IPS DF 19.7 (cell line): ENCODE measurements at regions not wholly inside any gene's neighbourhood (a gene's known extent, or its start where the extent isn't known, plus 50 kb on each side); places are given as distances from the start of the nearest gene placed in this dataset.

ENCODE experiments used
- DNase-seq: peaks from one replicate; pipeline ENCODE4 v3.0.0-alpha.2; 2013; ENCODE audit warnings: low read depth, low spot score

DNA sequence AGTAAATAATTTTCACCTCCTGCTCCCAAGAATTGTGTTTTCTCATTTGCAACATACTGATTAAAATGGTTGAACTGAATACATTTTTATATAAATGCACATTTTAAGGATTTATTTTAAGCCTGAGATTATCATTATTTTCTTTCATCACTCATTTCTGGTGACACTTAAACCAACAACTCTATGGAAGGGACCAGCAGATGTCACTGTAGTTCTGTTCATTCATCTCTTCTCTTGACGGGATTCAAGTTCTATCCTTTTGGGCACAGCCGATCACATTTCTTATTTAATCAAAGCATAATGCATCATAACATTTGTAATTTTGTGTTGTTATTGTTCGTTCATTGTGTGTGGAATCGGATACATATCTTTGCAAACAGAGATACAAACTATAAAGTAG, 417.9 kb downstream of the HRH4 start:
- no peak for DNase-seq

DNA sequence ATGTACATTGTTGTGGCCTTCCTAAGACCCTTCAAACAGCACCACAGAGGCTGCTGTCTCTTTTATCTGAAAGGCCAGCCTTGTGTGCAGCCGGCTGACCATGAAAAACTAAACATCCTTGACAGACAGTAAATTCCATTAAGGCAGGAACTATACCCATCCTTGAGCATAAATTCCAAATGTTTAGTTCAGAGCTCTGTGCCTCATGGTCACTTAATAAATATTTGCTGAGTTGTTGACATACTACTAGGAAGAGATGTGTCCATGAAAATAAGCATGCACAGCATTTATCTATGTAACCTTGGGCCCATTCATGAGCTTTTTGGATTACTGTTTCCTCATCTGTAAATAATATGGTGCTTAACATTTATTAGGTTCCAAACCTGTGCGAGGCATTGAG, 424.8 kb downstream of the HRH4 start:
- DNase-seq: no peak

GRCh38 chr18:24894880-24895279, 434.4 kb downstream of the HRH4 start:
- DNase-seq: no peak

DNA sequence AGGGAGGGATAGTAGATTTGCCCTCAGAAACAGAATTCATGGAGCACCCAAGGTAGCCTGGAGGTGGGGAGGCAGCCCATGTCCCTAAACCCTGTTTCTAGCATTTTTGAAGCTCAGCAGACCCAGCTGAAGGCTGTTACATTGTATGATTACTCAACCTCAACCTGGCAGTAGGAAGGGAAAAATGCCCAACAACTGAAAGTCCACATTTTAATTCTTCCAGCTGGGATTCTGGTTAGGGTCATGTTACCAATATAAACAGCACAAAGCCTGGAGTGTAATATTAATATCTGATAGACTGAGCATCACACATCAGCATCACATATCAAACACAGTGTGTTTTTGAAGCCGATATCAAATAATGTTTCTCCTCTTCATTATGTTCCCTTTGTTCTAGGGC, 437.0 kb downstream of the HRH4 start:
- no peak for DNase-seq

DNA sequence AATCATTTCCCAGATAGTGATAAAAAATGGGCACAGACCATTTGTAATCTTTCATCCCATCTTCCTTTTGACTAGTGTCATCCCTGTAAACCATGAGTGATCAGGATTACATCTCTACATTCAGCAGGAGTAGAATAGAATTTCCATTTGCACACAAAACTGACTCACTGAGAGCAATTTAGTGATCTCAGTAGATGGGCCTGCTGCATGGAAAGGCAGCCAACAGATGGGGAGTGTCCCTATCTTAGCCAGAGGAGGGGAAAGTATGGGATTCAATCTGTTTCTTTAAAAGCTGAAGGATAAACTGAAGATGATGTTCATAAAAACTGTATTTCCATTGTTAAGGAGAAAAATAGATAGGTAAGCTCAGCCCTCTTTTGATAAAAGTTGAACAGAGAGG, 441.7 kb downstream of the ZNF521 start:
- no peak for DNase-seq

GRCh38 chr18:24913507-24914170, 438.3 kb downstream of the ZNF521 start:
- no peak for DNase-seq

GRCh38 chr18:24914171-24914525, 437.8 kb downstream of the ZNF521 start:
- no peak for DNase-seq

DNA sequence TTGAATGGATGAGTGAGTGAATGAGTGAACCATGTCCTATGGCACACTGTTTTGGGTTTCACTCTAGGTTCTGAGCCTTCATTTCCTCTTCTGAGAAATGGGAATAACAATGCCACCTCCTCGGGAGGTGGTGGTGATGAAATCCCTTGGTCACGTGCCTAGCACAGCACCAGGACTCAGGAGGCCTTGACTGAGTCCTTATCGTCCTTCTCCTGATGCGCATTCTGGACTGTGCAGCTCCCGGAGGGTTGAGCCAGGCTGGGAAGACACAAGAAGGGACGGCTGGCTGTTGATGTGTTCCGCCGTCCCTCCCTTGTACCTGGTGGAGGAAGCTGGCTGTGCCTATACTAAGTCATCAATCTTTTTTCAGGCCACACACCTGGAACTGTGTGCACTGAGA, 437.3 kb downstream of the ZNF521 start:
- DNase-seq: no peak

GRCh38 chr18:24915547-24915946, 436.4 kb downstream of the ZNF521 start:
- no peak for DNase-seq

DNA sequence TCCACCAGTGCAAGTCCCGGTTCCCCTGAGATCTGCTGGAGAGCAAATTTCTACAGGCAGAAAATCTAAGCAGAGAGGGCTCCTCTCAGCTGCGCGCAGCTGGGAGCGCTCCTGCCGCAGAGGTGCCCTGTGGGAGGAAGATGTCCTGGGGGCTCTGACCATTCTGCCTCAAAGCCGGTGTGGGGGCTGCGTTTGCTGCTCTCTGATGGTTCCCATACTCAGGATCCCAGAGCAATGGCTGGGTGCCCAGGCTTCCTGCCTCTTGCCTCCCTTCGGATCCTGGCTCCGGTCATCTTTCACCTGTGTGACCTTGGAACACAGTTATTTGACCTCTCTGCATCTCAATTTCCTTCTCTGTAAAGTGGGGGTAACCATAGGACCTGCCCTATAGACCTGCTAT, 434.2 kb downstream of the ZNF521 start:
- no peak for DNase-seq

GRCh38 chr18:24918257-24918656, 433.7 kb downstream of the ZNF521 start:
- DNase-seq: no peak

DNA sequence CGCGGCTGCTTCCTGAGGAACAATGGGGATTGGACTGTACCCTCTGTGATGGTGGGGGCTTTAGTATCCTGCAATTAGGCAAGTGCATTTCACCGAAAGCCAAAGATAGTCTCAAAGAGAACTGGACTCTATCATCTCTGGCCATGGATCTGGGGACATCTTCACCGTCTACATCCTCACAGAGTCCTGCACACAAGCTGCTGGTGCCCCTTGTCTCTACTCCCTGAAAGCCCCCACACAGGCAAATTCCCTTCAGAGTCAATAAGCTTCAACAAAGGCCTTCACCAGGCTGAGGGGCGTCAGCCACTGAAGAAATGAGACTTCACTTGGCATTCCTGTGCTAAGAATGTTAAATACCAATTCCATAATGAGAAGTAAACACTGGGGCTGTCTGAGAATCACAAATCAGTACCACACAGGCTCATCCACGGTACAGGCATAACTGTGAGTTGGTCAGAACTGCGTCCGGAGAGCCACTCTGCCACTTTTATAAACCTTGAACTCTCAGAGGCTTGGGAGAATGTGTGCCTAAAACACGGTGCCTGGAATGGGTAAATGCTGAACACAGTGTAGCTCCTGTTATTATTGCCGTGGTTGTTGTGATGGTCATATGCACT, 432.7 kb downstream of the ZNF521 start:
- DNase-seq: no peak

DNA sequence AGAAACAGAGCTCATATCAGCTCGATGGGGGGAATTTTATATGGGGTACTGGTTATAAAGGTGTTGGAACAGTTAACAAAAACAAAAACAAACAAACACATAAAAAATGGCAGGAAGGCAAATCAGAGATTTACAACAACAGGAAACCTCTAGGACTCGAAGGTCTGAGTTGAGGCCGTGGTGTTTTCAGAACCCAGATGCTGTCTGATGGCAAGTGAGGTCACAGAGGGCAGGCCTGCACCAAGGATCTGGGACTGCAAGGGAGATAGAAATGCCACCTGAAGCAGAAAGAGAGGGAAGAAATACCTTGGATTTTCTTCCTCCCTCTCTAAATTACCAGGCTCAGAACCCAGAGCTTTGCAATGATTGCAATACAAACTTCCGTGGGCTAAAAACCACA, 429.5 kb downstream of the ZNF521 start:
- no peak for DNase-seq

DNA sequence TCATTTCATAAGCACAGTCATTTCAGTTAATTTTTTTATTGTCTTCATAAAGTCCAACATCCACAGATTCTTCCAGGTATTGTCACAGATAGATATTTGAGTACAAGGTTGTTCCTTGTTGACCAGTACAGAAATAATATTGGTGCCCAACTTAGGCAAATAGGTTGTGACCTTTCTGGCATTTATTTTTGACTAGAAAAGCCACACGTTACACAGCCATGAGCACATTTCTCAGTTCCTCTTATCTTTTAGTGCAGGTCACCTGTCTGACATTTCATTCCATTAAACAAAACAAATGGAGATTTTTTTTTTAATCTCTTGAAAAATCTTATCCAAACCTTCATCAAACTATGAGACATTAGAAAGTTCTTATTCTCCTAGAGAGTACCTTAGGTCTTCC, 428.8 kb downstream of the ZNF521 start:
- no peak for DNase-seq

DNA sequence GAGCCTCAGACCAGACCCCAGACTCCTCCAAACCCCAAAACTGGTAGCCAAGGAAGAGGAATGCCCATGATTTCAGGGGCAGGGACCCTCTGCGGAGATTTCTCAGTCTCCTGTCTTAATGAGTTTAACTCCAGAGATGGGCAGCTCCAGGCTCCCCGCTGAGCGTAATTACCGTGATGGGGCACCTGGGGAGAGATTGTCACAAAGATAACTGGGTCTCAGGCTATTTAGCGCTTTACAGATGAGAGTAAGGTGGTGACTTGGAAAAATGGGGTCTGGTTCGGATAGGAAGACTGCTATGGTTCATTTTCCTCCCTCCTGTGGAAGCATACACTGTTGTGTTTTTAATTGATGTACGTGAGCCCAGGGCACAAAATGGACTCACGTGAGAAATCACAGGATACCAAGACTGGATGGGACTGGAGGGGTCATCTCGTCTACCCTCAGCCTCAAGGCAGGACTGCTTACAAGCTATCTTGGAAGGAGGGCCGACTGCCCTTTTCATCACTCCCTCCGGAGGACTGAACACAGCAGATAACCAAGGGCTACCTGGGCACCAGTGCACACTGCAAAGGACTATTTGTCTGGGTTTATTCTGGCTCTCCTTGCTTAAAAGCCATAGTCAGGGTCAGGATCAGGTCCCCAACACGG, 427.8 kb downstream of the ZNF521 start:
- no peak for DNase-seq

- DNase-seq: no peak
Observed at GRCh38 chr18:24926649-24927048, 425.3 kb downstream of the ZNF521 start.

- DNase-seq: no peak
Observed at GRCh38 chr18:24928301-24928878, 423.6 kb downstream of the ZNF521 start.

GRCh38 chr18:24930478-24930877, 421.5 kb downstream of the ZNF521 start:
- DNase-seq: no peak

DNA sequence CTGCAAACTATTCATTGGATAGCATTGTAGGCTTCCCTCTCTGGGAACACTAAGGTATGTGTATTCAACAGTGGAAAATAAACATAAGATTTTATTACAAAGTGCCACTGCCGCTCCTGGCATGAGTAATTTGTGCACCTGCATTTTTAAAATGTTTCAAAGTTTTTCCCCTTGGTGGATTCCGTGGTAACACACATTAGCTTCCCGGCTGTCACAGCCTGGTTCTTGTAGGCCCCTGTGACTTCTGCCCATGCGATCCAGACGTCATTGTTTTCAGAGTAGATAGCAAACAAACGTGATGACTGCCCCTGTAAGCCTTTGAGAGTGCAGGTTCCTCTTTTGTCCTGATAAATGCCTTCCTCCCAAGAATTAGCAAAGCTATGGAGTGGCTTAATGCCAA, 421.0 kb downstream of the ZNF521 start:
- no peak for DNase-seq

DNA sequence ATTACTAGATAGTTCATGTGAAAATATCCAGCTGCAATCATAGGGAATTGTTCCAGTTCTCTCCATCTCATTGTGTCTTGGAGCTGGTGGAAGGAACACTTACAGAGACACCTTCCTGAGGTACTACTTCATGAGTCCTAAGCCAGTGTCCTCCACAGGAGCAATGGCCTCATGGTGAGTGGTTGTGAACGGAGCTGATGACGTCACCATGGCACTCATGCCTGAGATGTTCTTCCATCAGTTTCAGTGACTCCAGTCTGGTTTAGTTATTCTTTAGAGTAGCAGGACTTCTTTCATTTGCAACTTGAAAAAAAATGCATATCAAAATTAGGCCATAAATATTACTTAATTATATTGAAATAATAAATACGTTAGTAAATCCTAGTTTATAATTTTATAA, 418.6 kb downstream of the ZNF521 start:
- DNase-seq: no peak

DNA sequence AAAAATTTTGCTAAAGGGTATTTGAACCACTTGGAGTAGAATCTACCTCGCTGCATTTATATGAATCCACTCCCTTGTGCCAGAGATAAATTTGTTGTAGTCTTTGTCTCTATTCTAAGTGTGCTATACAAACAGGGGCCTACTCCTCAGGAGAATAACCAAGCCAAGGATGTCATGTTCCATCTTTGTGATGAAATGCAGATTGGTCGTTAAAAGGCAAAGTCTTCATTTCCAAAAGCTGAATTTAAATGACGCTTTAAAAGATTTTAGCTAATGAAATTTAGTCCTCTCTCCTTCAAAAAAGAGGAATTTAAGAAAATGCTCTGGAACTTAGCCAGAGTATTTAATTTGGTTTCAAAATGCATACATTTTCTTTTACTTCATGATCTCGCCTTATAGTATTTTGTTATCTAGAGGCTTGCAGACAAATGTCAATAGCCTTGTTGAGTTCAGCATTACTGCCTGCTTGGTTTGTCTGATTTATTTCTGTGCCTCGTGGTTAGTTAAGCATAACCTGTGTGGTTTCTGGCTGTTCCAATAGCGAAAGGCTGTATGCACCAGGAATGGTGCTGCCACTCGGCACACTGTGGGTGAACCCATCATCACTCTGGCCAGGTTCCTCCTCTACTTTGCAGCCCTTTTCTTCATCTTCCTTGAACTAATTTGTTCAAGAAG, 417.6 kb downstream of the ZNF521 start:
- no peak for DNase-seq

DNA sequence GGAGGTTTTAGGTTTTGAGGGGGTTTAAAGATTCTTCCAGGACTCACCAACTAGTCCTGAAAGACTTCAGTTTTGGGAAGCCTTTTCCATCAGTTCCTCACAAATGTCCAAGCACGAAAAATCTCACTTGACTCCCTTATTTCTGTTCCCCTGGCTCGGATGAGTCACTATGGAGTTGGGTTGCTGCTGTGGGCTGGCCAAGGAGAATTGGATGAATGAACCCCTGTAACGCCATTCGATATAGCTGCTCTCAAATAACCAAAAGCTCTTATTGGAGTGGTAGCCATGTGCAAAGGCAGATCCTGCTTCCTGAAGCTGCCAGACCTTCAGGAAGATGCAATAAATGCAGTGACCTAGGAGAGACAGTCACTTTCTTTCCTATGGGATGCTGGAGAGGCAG, 417.0 kb downstream of the ZNF521 start:
- no peak for DNase-seq
